H1 (cell line): ENCODE measurements at regions not wholly inside any gene's neighbourhood (a gene's known extent, or its start where the extent isn't known, plus 50 kb on each side); places are given as distances from the start of the nearest gene placed in this dataset.

Experiments
- CTCF ChIA-PET: fragments of 300-600 bp; sonication (Branson Sonifier 250); formaldehyde crosslinking; loops from one replicate; lab custom pipeline; 2021; ENCODE audit not compliant: partially characterized antibody; lab: Charles Lee
- POLR2A ChIA-PET: fragments of 300-600 bp; sonication (Branson Sonifier 250); formaldehyde crosslinking; loops from one replicate; lab custom pipeline; 2021; ENCODE audit warnings: inconsistent platforms; ENCODE audit not compliant: partially characterized antibody; lab: Charles Lee
- DNase-seq, 2 experiments: peaks; one replicate each; pipeline versions ENCODE4 v3.0.0 to v3.0.0-alpha.2; 2010 to 2022; ENCODE audit warnings: low spot score in 2 of 2, low read depth in 1 of 2, mixed read lengths in 1 of 2
- FAIRE-seq: peaks from 2 replicates; lab custom pipeline; 2011; peaks lifted over from hg19 to GRCh38; lab: Jason Lieb, UNC
- H2AFZ ChIP-seq: 2 replicates; pipeline ENCODE4 v1.8.1; 2012; ENCODE audit warnings: low read length, inconsistent platforms
- H2AK5ac ChIP-seq: 2 replicates; pipeline ENCODE4 v1.6.1; 2013; ENCODE audit warnings: low read depth, low read length
- H2BK120ac ChIP-seq: replicated peaks from 2 replicates; pipeline ENCODE3; 2013; ENCODE audit warnings: low read depth, low read length, inconsistent platforms
- H2BK12ac ChIP-seq: 2 replicates; pipeline ENCODE4 v1.6.1; 2013; ENCODE audit warnings: low read depth, low read length
- H2BK15ac ChIP-seq: 2 replicates; pipeline ENCODE4 v1.6.1; 2013; ENCODE audit warnings: low read length
- H2BK20ac ChIP-seq: 2 replicates; pipeline ENCODE4 v1.6.1; 2013; ENCODE audit warnings: low read length
- H2BK5ac ChIP-seq: 2 replicates; pipeline ENCODE4 v1.6.1; 2013; ENCODE audit warnings: low read depth, low read length
- H3K14ac ChIP-seq: 2 replicates; pipeline ENCODE4 v1.6.1; 2013; ENCODE audit warnings: inconsistent platforms; ENCODE audit not compliant: insufficient read length
- H3K18ac ChIP-seq: 2 replicates; pipeline ENCODE4 v1.6.1; 2013; ENCODE audit warnings: low read length; ENCODE audit errors: extremely low read depth
- H3K23ac ChIP-seq: 2 replicates; pipeline ENCODE4 v1.6.1; 2013; ENCODE audit warnings: inconsistent platforms; ENCODE audit not compliant: insufficient read length
- H3K23me2 ChIP-seq: 2 replicates; pipeline ENCODE4 v1.6.1; 2013; ENCODE audit warnings: low read depth, low read length
- H3K27ac ChIP-seq: 2 replicates; pipeline ENCODE4 v1.6.1; 2011; ENCODE audit warnings: low read depth, low read length, inconsistent platforms
- H3K27me3 ChIP-seq, 4 experiments: replicated peaks in 1 of 4; 1 replicate in 1 of 4; 2 replicates in 3 of 4; pipeline versions ENCODE4 v1.6.1 to v1.8.1; 2011 to 2013; ENCODE audit warnings: low read length in 3 of 4, mild to moderate bottlenecking in 3 of 4, inconsistent platforms in 2 of 4, mixed read lengths in 2 of 4, moderate library complexity in 1 of 4; ENCODE audit not compliant: control insufficient read depth in 3 of 4, insufficient read depth in 3 of 4; ENCODE audit errors: extremely low read depth in 1 of 4
- H3K36me3 ChIP-seq, 4 experiments: 2 replicates each; pipeline versions ENCODE4 v1.6.1 to v1.8.1; 2011 to 2013; ENCODE audit warnings: mild to moderate bottlenecking in 4 of 4, low read length in 3 of 4, moderate library complexity in 2 of 4, control low read depth in 1 of 4, inconsistent platforms in 1 of 4; ENCODE audit not compliant: insufficient read depth in 4 of 4, control insufficient read depth in 2 of 4
- H3K4ac ChIP-seq: replicated peaks from 2 replicates; pipeline ENCODE3; 2013; ENCODE audit warnings: low read length, low read depth, mixed read lengths, inconsistent platforms; ENCODE audit not compliant: insufficient read length
- H3K4me1 ChIP-seq, 4 experiments: replicated peaks in 1 of 4; 1 replicate in 1 of 4; 2 replicates in 3 of 4; pipeline versions ENCODE4 v1.6.1 to v1.8.1; 2011 to 2013; ENCODE audit warnings: low read length in 3 of 4, inconsistent platforms in 2 of 4, mixed read lengths in 1 of 4; ENCODE audit not compliant: insufficient read depth in 4 of 4, control insufficient read depth in 3 of 4
- H3K4me2 ChIP-seq, 2 experiments: 2 replicates each; pipeline versions ENCODE4 v1.6.1 to v1.8.1; 2011 to 2013; ENCODE audit warnings: low read depth in 2 of 2, low read length in 2 of 2, control low read depth in 1 of 2, inconsistent platforms in 1 of 2, mild to moderate bottlenecking in 1 of 2; ENCODE audit not compliant: insufficient read depth in 1 of 2
- H3K4me3 ChIP-seq, 4 experiments: fragments of 200-600, 300-600 bp in 1 of 4; sonication (generic), shearing (Covaris generic), sonication (Bioruptor Twin) in 1 of 4; 2 replicates each; pipeline versions ENCODE4 v1.5.1 to v1.8.1; 2011 to 2016; ENCODE audit warnings: low read length in 4 of 4, low read depth in 3 of 4, control low read depth in 2 of 4, inconsistent platforms in 2 of 4, mild to moderate bottlenecking in 2 of 4, mixed read lengths in 1 of 4, moderate library complexity in 1 of 4; ENCODE audit not compliant: insufficient read depth in 2 of 4; ENCODE audit errors: extremely low read depth in 1 of 4
- H3K56ac ChIP-seq: replicated peaks from 2 replicates; pipeline ENCODE3; 2013; ENCODE audit warnings: low read depth, mild to moderate bottlenecking, mixed read lengths, low read length, inconsistent platforms; ENCODE audit not compliant: insufficient read length
- H3K79me1 ChIP-seq: 2 replicates; pipeline ENCODE4 v1.6.1; 2013; ENCODE audit warnings: low read depth, low read length, control low read depth
- H3K79me2 ChIP-seq, 2 experiments: 2 replicates each; pipeline versions ENCODE4 v1.6.1 to v1.8.1; 2012 to 2013; ENCODE audit warnings: low read length in 2 of 2, mild to moderate bottlenecking in 2 of 2, inconsistent platforms in 1 of 2; ENCODE audit not compliant: insufficient read depth in 2 of 2, control insufficient read depth in 1 of 2
- H3K9ac ChIP-seq, 4 experiments: replicated peaks in 1 of 4; 1 replicate in 1 of 4; 2 replicates in 3 of 4; pipeline versions ENCODE4 v1.6.1 to v1.8.1; 2011 to 2013; ENCODE audit warnings: low read depth in 3 of 4, low read length in 3 of 4, control low read depth in 2 of 4, mild to moderate bottlenecking in 2 of 4, moderate library complexity in 2 of 4, inconsistent platforms in 1 of 4; ENCODE audit errors: extremely low read depth in 1 of 4
- H3K9me3 ChIP-seq, 2 experiments: 2 replicates each; pipeline versions ENCODE4 v1.6.1 to v1.8.1; 2012 to 2013; ENCODE audit warnings: mild to moderate bottlenecking in 2 of 2, moderate library complexity in 2 of 2, control low read depth in 1 of 2, inconsistent platforms in 1 of 2, low read depth in 1 of 2, low read length in 1 of 2, mixed read lengths in 1 of 2; ENCODE audit not compliant: insufficient read depth in 2 of 2
- H4K20me1 ChIP-seq, 2 experiments: replicated peaks in 1 of 2; 2 replicates each; pipeline versions ENCODE3 to v1.8.1; 2011 to 2013; ENCODE audit warnings: inconsistent platforms in 2 of 2, low read length in 2 of 2, mild to moderate bottlenecking in 1 of 2; ENCODE audit not compliant: insufficient read depth in 2 of 2, control insufficient read depth in 1 of 2
- H4K5ac ChIP-seq: 2 replicates; pipeline ENCODE4 v1.6.1; 2013; ENCODE audit warnings: low read length, low read depth, mixed read lengths, inconsistent platforms; ENCODE audit not compliant: insufficient read length
- H4K8ac ChIP-seq: 2 replicates; pipeline ENCODE4 v1.8.0; 2013; ENCODE audit warnings: mild to moderate bottlenecking, moderate library complexity, low read length, inconsistent platforms; ENCODE audit not compliant: insufficient read depth; ENCODE audit errors: extremely low read depth
- H4K91ac ChIP-seq: replicated peaks from 2 replicates; pipeline ENCODE3; 2013; ENCODE audit warnings: low read length, mixed read lengths, inconsistent platforms; ENCODE audit not compliant: insufficient read length
- CREB1 ChIP-seq: IDR thresholded peaks from 2 replicates; pipeline ENCODE4 v1.6.1; 2012; ENCODE audit warnings: inconsistent platforms
- GTF2F1 ChIP-seq: IDR thresholded peaks from 2 replicates; pipeline ENCODE4 v1.6.1; 2012; ENCODE audit warnings: low read depth, low read length, improper control_type of control experiment, borderline replicate concordance
- KDM4A ChIP-seq: IDR thresholded peaks from one replicate; pipeline ENCODE4 v1.7.1; 2012; ENCODE audit warnings: low read depth, mild to moderate bottlenecking, moderate library complexity, low read length, inconsistent platforms; ENCODE audit not compliant: severe bottlenecking
- MAFK ChIP-seq: IDR thresholded peaks from 2 replicates; pipeline ENCODE4 v1.6.1; 2012; ENCODE audit warnings: low read depth, mild to moderate bottlenecking, improper control_type of control experiment, low read length
- SUZ12 ChIP-seq: fragments of 200-600 bp; sonication (generic); IDR thresholded peaks from 2 replicates; pipeline ENCODE4 v1.6.1; 2012; ENCODE audit warnings: mild to moderate bottlenecking, inconsistent platforms, low read length, moderate library complexity, mixed read lengths
- TAF1 ChIP-seq: IDR thresholded peaks from 2 replicates; pipeline ENCODE4 v1.6.1; 2011; ENCODE audit warnings: mild to moderate bottlenecking, low read depth, low read length
- TBP ChIP-seq: IDR thresholded peaks from 2 replicates; pipeline ENCODE4 v1.6.1; 2011; ENCODE audit warnings: low read depth, low read length, improper control_type of control experiment
- TEAD4 ChIP-seq: IDR thresholded peaks from 2 replicates; pipeline ENCODE4 v1.6.1; 2012; ENCODE audit warnings: low read depth, low read length, inconsistent platforms, mixed read lengths
- WGBS, 2 experiments: shearing (Covaris generic) in 1 of 2; methylation state at CpG; one replicate each; pipeline versions ENCODE4 v1.1.6 to v1.1.7; 2013 to 2015; ENCODE audit warnings: low lambda C conversion rate in 2 of 2, mixed read lengths in 2 of 2, inconsistent platforms in 1 of 2, low coverage in 1 of 2, missing lambda C conversion rate in 1 of 2; ENCODE audit not compliant: insufficient replicate concordance in 2 of 2, insufficient coverage in 1 of 2, insufficient read length in 1 of 2; ENCODE audit errors: extremely low coverage in 1 of 2, missing lambda C conversion rate in 1 of 2; 5-methylcytosine and 5-hydroxymethylcytosine counted together
- TF ChIP-seq, protein P1 (sequence below): IDR thresholded peaks from 2 replicates; pipeline ENCODE4 v1.6.1; 2012; ENCODE audit warnings: low read length, inconsistent platforms
- TF ChIP-seq, protein P2 (sequence below): IDR thresholded peaks from 2 replicates; pipeline ENCODE4 v1.6.1; 2012; ENCODE audit warnings: inconsistent platforms
- TF ChIP-seq, protein P3 (sequence below), 3 experiments: IDR thresholded peaks; 1 replicate in 2 of 3; 2 replicates in 1 of 3; pipeline versions ENCODE4 v1.5.1 to v1.6.1; 2011; ENCODE audit warnings: low read length in 3 of 3, mild to moderate bottlenecking in 3 of 3, inconsistent platforms in 2 of 3, low read depth in 1 of 3, moderate library complexity in 1 of 3; ENCODE audit not compliant: insufficient read depth in 1 of 3; ENCODE audit errors: control extremely low read depth in 1 of 3

DNA sequence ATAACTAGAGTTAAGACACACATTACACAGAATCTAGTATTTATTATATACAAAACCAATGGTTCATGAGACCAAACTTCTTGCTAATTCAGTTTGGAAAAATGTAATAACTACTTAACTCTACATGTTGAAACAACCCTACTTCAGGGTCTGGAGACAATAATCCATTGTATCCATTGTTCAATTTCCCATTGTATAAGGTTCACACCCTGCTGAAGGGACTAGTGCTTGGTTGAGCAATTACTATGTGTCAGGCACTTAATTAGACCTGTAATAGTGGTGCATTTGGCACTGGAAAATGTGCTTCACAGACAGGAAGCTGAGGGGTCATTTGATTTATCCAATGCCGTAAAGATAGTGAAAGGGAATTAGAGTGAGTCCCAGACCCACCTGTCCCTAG is 114.3 kb upstream of the PAPPA start:
- ChIA-PET POLR2A (no interaction called here), CTCF (no interaction called here)
- Histone ChIP-seq H3K56ac (no peak overlapping the region), H3K79me1 (no peaks in the 10 kb centered on the region), H3K4ac (no peak overlapping the region), H2BK15ac (no peak overlapping the region), H3K18ac (no peak overlapping the region), H2BK120ac (no peak overlapping the region), H2AK5ac (no peak overlapping the region), H4K20me1 (no peaks in the 10 kb centered on the region), H3K14ac (no peak overlapping the region), H3K4me3 (no peak overlapping the region), H3K23me2 (no peaks in the 10 kb centered on the region), H4K5ac (no peak overlapping the region), H4K8ac (no peak overlapping the region), H2AFZ (no peak overlapping the region), H2BK5ac (no peak overlapping the region), H3K4me1 (no peaks in the 10 kb centered on the region), H3K79me2 (no peaks in the 10 kb centered on the region), H3K27ac (no peak overlapping the region), H3K9me3 (no peaks in the 10 kb centered on the region; a peak in 1 of 4 replicates), H2BK12ac (no peak overlapping the region), H4K91ac (no peak overlapping the region), H3K4me2 (no peak overlapping the region), H3K9ac (no peak overlapping the region), H3K36me3 (no peaks in the 10 kb centered on the region), H2BK20ac (no peak overlapping the region), H3K23ac (no peak overlapping the region), H3K27me3 (no peaks in the 10 kb centered on the region)
- FAIRE-seq (no peak), DNase-seq (no peak)
- 90% methylated on average over 1 of the region's 1 CpG; no CpG with 5 or more reads in 1 of the 2 experiments for WGBS, 2 experiments
- TF ChIP-seq TBP (no peak), GTF2F1 (no peak), KDM4A (no peak), TAF1 (no peak), MAFK (no peak), TEAD4 (no peak), SUZ12 (no peak), CREB1 (no peak)
- TF ChIP-seq, protein P1, sequence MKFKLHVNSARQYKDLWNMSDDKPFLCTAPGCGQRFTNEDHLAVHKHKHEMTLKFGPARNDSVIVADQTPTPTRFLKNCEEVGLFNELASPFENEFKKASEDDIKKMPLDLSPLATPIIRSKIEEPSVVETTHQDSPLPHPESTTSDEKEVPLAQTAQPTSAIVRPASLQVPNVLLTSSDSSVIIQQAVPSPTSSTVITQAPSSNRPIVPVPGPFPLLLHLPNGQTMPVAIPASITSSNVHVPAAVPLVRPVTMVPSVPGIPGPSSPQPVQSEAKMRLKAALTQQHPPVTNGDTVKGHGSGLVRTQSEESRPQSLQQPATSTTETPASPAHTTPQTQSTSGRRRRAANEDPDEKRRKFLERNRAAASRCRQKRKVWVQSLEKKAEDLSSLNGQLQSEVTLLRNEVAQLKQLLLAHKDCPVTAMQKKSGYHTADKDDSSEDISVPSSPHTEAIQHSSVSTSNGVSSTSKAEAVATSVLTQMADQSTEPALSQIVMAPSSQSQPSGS: no peak
- TF ChIP-seq, protein P2, sequence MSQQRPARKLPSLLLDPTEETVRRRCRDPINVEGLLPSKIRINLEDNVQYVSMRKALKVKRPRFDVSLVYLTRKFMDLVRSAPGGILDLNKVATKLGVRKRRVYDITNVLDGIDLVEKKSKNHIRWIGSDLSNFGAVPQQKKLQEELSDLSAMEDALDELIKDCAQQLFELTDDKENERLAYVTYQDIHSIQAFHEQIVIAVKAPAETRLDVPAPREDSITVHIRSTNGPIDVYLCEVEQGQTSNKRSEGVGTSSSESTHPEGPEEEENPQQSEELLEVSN: no peak
- TF ChIP-seq, protein P3, sequence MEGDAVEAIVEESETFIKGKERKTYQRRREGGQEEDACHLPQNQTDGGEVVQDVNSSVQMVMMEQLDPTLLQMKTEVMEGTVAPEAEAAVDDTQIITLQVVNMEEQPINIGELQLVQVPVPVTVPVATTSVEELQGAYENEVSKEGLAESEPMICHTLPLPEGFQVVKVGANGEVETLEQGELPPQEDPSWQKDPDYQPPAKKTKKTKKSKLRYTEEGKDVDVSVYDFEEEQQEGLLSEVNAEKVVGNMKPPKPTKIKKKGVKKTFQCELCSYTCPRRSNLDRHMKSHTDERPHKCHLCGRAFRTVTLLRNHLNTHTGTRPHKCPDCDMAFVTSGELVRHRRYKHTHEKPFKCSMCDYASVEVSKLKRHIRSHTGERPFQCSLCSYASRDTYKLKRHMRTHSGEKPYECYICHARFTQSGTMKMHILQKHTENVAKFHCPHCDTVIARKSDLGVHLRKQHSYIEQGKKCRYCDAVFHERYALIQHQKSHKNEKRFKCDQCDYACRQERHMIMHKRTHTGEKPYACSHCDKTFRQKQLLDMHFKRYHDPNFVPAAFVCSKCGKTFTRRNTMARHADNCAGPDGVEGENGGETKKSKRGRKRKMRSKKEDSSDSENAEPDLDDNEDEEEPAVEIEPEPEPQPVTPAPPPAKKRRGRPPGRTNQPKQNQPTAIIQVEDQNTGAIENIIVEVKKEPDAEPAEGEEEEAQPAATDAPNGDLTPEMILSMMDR (IDR thresholded peaks at IDR 0.05; ENCODE audit: control extremely low read depth in 1 of 3, insufficient read depth in 1 of 3, low read depth in 1 of 3, low read length in 3 of 3): no peak
